NCI-H1417 (cell line): ENCODE measurements at regions not wholly inside any gene's neighbourhood (a gene's known extent, or its start where the extent isn't known, plus 50 kb on each side); places are given as distances from the start of the nearest gene placed in this dataset.

Source experiments
- DNase-seq, 3 experiments: peaks; one replicate each; lab custom pipeline; 2025; lab: John Stamatoyannopoulos, UW

- no peak for DNase-seq
Observed at GRCh38 chr5:175765858-175766257, 105.5 kb upstream of the CPLX2 start.

- DNase-seq: no peak
Observed at GRCh38 chr5:175766963-175767362, 104.4 kb upstream of the CPLX2 start.

- DNase-seq: peak in 2 of 3 experiments; percentile 68 to 80
Observed at GRCh38 chr5:175772747-175773533, 98.4 kb upstream of the CPLX2 start.

GRCh38 chr5:175773534-175774070 is 97.8 kb upstream of the CPLX2 start:
- no peak for DNase-seq

GRCh38 chr5:175775416-175775815 is 96.0 kb upstream of the CPLX2 start:
- DNase-seq: no peak

- peak in 2 of 3 experiments; percentile 75 to 91 for DNase-seq
Observed at GRCh38 chr5:175778951-175779503, 92.4 kb upstream of the CPLX2 start.

GRCh38 chr5:175783739-175784138 is 87.6 kb upstream of the CPLX2 start:
- DNase-seq: no peak

GRCh38 chr5:175784230-175784629 is 87.1 kb upstream of the CPLX2 start:
- no peak for DNase-seq

GRCh38 chr5:175785681-175786080 is 85.7 kb upstream of the CPLX2 start:
- no peak for DNase-seq

- DNase-seq: no peak
Observed at GRCh38 chr5:175788155-175788787, 83.1 kb upstream of the CPLX2 start.

GRCh38 chr5:175789670-175790069 is 81.7 kb upstream of the CPLX2 start:
- DNase-seq: no peak

GRCh38 chr5:175790796-175791195 is 80.6 kb upstream of the CPLX2 start:
- no peak for DNase-seq

GRCh38 chr5:175795959-175796358 is 75.4 kb upstream of the CPLX2 start:
- no peak for DNase-seq

- peak; percentile 61 to 88 (median 82) for DNase-seq
Observed at GRCh38 chr5:175796536-175797499, 74.6 kb upstream of the CPLX2 start.

GRCh38 chr5:175797521-175798038 is 73.8 kb upstream of the CPLX2 start:
- peak; percentile 89 for DNase-seq

- DNase-seq: no peak
Observed at GRCh38 chr5:175798626-175799025, 72.8 kb upstream of the CPLX2 start.

- no peak for DNase-seq
Observed at GRCh38 chr5:175800656-175801081, 70.7 kb upstream of the CPLX2 start.

GRCh38 chr5:175802361-175802760 is 69.0 kb upstream of the CPLX2 start:
- no peak for DNase-seq

GRCh38 chr5:175803254-175803653 is 68.1 kb upstream of the CPLX2 start:
- no peak for DNase-seq

GRCh38 chr5:175803736-175804454 is 67.5 kb upstream of the CPLX2 start:
- DNase-seq: no peak
